A673 (cell line): ENCODE measurements at regions not wholly inside any gene's neighbourhood (a gene's known extent, or its start where the extent isn't known, plus 50 kb on each side); places are given as distances from the start of the nearest gene placed in this dataset.

Source experiments
- CTCF ChIP-seq: fragments of 300-800, 200-600 bp; sonication (generic); conservative IDR thresholded peaks from 2 replicates; pipeline ENCODE4 v1.5.1; 2017; ENCODE audit warnings: low read depth, mild to moderate bottlenecking, antibody characterized with exemption, low read length, moderate library complexity, mixed read lengths
- EZH2 ChIP-seq: fragments of 200-600 bp; sonication (generic); IDR thresholded peaks from 2 replicates; pipeline ENCODE4 v1.6.1; 2017; ENCODE audit warnings: borderline replicate concordance, low read depth, mild to moderate bottlenecking, mixed read lengths, antibody characterized with exemption, low read length; ENCODE audit not compliant: poor library complexity, severe bottlenecking

DNA sequence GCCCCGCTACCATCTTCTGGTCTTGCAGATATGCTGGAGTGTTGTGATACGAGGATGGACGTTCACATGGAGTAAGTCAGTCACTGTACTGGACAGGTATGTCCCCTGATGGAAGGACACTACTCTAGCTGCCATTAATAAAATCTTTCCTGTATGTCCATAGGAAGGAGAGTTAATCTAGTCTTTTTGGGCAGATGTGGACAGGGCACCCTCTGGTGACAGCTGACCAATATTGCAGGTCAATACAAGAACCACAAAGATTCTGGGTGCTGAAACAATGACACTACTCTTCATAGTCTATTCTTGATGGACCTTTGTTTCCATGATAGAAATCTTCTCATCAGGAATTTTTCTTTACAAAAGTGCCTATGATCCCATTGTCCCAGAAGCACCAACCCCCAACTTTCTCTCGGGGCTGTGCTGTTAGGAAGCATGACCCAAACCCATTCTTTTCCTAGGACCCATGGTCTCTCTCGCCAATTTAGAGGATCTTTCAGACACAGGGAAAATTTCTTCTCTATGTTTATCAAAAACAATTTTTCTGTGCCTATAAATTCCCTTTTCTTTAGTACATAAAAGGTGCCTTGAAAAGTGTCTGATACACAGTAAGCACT, 376.9 kb downstream of the DTWD2 start:
- peak; percentile 67 for TF ChIP-seq CTCF
- TF ChIP-seq EZH2, result no peak
